ENCODE measurements at regions not wholly inside any gene's neighbourhood (a gene's known extent, or its start where the extent isn't known, plus 50 kb on each side); places are given as distances from the start of the nearest gene placed in this dataset.

DNA sequence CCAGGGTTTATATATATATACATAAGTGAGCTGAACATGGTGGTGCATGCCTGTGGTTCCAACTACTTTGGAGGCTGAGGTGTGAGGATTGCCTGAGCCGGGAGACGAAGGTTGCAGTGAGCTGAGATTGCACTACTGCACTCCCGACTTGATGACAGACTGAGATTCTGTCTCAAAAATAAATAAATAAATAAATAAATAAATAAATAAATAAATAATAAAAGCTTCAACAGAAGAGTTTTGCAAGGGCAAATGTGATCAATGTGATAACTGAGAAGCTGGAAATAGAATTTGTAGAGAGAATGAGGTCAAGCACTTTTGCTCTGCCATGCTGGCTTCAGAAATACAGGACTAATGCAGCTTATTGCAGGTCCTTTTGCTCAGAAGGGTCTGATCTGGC is 855.8 kb upstream of the PRMT6 start:
- Mint-ChIP-seq H3K36me3 (ENCODE audit: low read depth) (no peaks in the 10 kb centered on the region), H3K9me3 (peaks cover 20% of the 10 kb centered on the region), H3K27me3 (no peaks in the 10 kb centered on the region), H3K4me3 (no peak overlapping the region), H3K4me1 (no peaks in the 10 kb centered on the region), H3K27ac (no peak overlapping the region)
- DNase-seq (no peak), ATAC-seq (no peak)

DNA sequence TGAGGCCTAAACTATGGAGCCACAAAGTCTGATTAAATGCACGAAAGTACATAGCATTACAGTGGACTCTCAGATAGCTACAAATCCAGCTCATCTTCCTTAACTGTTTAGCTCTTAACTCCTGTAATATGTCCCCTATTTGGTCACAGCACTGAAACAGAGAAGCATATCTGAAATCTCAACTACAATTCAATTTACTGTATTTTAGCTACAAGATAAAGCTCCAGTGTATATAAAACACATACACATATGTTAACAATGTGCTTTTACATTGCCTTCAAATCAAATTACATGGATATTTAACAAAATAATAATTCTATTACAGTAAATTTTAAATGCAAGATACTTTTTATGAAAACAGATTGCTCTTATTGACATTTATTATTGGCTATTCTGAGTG is 849.3 kb upstream of the PRMT6 start:
- H3K36me3 Mint-ChIP-seq (ENCODE audit: low read depth), result no peaks in the 10 kb centered on the region
- no peaks in the 10 kb centered on the region for H3K4me1 Mint-ChIP-seq
- ATAC-seq (no peak), DNase-seq (no peak)
- H3K4me3 Mint-ChIP-seq, result no peak overlapping the region
- no peak overlapping the region for H3K27ac Mint-ChIP-seq
- H3K9me3 Mint-ChIP-seq, result peaks cover 4% of the 10 kb centered on the region
- H3K27me3 Mint-ChIP-seq, result no peaks in the 10 kb centered on the region

DNA sequence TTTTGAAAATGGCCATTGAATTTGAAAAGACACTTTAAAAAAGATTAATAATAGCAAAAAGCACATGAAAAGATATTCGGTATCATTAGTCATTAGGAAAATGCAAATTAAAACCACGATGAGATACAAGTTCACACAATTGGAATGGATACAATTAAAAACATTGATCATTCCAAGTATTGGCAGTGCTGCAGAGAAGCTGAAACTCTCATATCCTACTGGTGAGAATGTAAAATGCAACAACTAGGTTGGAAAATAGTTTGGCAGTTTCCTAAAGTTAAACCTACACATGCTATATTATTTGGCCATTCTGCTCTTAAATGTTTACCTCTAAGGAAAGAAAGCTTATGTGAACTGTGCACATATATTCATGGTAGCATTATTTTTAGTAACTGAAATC is 838.7 kb upstream of the PRMT6 start:
- Mint-ChIP-seq H3K27ac (no peak overlapping the region), H3K9me3 (peaks cover 18% of the 10 kb centered on the region), H3K4me1 (no peaks in the 10 kb centered on the region), H3K36me3 (ENCODE audit: low read depth) (no peaks in the 10 kb centered on the region), H3K4me3 (no peak overlapping the region), H3K27me3 (no peaks in the 10 kb centered on the region)
- no peak for ATAC-seq
- no peak for DNase-seq

DNA sequence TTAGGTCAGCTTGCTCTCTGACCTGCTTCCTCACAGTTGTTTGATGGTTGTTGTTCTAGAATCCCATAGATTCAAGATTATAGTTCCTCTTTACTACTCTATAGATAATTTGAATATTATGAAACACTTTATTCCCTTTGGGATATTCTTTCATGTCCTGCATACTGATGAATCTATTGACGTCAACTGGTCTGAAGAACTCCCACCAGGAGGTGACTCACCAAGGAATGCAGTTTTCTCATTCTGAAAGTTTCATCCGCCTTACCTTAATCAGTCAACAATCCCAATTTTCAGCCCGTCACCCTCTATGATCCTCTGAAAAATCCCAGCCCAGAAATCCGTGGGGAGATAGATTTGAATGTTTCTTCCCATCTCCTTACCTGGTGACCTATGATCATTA is 834.1 kb upstream of the PRMT6 start:
- Mint-ChIP-seq H3K36me3 (ENCODE audit: low read depth) (no peaks in the 10 kb centered on the region), H3K4me1 (no peaks in the 10 kb centered on the region), H3K27ac (no peak overlapping the region), H3K4me3 (no peak overlapping the region), H3K27me3 (no peaks in the 10 kb centered on the region), H3K9me3 (peaks cover 5% of the 10 kb centered on the region)
- DNase-seq, result no peak
- no peak for ATAC-seq

DNA sequence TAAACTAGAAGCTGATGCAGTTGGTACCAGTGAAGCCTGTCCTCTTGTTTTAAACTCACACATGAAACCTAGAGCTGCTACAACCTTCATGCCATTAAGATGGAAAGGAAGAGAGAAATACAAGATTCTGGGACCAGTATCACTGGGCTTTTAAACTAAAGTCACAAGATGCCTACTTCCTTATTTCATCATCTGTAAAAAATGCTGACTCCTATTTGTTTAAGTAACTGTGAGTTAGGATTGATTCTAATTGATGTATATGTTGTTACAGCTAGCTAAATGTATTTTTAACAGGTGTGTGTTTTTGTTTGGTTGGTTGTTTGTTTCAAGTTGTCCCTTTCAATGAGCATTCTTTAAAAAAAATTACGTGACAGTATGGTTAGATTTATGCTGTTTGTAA is 833.3 kb upstream of the PRMT6 start:
- H3K27ac Mint-ChIP-seq, result no peak overlapping the region
- DNase-seq (no peak), ATAC-seq (no peak)
- H3K4me3 Mint-ChIP-seq, result no peak overlapping the region
- no peaks in the 10 kb centered on the region for H3K4me1 Mint-ChIP-seq
- H3K27me3 Mint-ChIP-seq, result no peaks in the 10 kb centered on the region
- no peaks in the 10 kb centered on the region for H3K36me3 Mint-ChIP-seq (ENCODE audit: low read depth)
- H3K9me3 Mint-ChIP-seq, result peaks cover 5% of the 10 kb centered on the region

DNA sequence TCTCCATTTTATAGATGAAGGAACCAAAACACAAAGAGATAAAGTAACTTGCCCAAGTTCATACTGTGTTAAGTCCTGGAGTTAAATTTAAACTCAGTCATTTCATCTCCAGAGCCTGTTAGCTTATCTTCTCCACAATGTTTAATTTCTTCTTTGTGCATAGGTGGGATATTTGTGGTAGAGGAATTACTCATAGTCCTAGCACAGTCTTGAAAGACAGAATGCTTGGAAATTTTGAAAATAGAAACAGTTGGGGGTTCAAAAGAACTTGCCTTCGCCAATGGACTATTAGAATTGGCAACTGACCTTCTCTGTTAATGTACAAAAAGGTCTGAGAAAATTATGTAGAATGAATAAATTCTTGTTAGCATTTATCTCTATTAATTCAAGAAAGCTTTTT is 832.0 kb upstream of the PRMT6 start:
- no peak overlapping the region for H3K27ac Mint-ChIP-seq
- no peak for ATAC-seq
- no peak for DNase-seq
- peaks cover 5% of the 10 kb centered on the region for H3K9me3 Mint-ChIP-seq
- no peaks in the 10 kb centered on the region for H3K27me3 Mint-ChIP-seq
- H3K4me1 Mint-ChIP-seq, result no peaks in the 10 kb centered on the region
- H3K4me3 Mint-ChIP-seq, result no peak overlapping the region
- no peaks in the 10 kb centered on the region for H3K36me3 Mint-ChIP-seq (ENCODE audit: low read depth)

DNA sequence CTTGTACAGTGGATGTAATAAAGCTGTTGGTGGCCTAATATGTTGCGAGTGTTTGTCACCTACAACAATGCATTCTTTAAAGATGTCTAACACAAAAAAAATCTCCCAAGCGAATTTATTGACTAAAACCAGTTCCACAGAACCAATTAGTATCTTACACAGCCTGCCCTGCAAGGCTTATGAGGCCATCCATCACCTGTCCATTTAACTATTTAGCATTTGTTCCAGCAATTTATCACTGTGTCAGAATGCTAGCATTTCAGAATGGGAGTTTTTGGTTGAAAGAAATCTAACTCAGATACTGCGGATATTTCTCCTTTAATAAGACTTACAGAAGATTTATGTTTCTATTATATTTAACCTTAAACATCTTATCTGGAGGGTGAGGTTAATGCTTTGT is 831.1 kb upstream of the PRMT6 start:
- Mint-ChIP-seq H3K27ac (no peak overlapping the region), H3K36me3 (ENCODE audit: low read depth) (no peaks in the 10 kb centered on the region), H3K9me3 (peaks cover 12% of the 10 kb centered on the region), H3K4me3 (no peak overlapping the region), H3K27me3 (no peaks in the 10 kb centered on the region), H3K4me1 (no peaks in the 10 kb centered on the region)
- no peak for ATAC-seq
- DNase-seq, result no peak

DNA sequence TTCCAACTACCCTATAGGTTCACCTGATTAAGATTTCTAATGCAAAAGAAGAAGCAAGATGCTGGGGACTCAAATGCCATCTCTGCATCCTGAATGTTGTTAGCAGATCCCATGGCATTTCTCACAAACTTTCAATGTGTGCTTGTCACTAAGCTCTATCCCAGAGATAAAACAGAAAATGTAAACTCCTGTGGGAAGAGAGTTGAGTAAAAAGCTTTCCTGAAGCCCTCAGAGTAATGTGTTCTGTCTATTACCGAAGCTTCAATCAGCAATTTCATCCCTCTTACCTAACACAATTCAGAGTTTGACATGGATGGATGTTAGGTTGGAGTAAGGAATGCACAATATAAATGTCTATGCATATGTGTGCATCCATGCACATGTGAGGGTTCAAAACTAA is 829.9 kb upstream of the PRMT6 start:
- ATAC-seq, result no peak
- no peaks in the 10 kb centered on the region for H3K36me3 Mint-ChIP-seq (ENCODE audit: low read depth)
- no peak overlapping the region for H3K27ac Mint-ChIP-seq
- no peak for DNase-seq
- H3K4me3 Mint-ChIP-seq, result no peak overlapping the region
- no peaks in the 10 kb centered on the region for H3K27me3 Mint-ChIP-seq
- H3K9me3 Mint-ChIP-seq, result peaks cover 7% of the 10 kb centered on the region
- H3K4me1 Mint-ChIP-seq, result no peaks in the 10 kb centered on the region

DNA sequence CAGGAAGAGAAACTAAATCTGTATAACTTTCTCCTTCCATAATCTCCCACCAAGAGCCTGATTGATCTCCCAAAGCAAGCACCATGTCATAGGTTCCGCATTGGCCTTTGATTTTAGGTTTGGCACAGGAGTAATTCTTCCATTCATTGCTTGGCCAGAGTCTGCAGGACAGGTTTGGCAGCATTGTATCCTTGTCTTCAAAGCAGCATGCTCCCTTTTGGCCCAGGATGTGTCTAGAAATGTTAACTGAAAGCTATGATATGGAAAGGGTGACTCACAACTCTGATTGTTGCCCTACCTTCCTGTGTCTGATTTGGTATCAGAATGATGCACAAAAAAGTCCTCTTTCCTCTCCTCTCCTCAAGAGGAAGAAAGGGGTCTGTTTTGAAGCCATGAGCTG is 824.3 kb upstream of the PRMT6 start:
- ATAC-seq (no peak), DNase-seq (no peak)
- H3K4me1 Mint-ChIP-seq, result no peaks in the 10 kb centered on the region
- H3K4me3 Mint-ChIP-seq, result no peak overlapping the region
- H3K27ac Mint-ChIP-seq, result no peak overlapping the region
- peaks cover 13% of the 10 kb centered on the region for H3K9me3 Mint-ChIP-seq
- no peaks in the 10 kb centered on the region for H3K27me3 Mint-ChIP-seq
- H3K36me3 Mint-ChIP-seq (ENCODE audit: low read depth), result no peaks in the 10 kb centered on the region

DNA sequence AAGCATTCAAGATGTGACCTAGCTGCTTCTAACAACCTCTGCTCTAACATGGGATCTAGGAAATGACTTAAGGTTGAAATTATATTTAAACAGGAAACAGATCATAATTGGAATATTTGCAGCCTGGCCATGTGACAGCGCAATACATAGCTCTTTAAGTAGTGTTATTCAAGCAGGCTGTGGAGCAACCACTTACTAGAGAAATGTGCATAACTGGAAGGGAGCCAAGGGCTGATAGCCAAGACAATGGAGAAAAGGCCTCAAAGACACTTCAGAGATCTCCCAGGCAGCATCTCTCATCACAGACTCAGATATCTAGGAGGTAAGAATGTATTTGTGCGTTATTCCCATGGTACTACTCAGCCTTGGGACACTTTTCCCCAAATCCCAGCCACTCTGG is 823.0 kb upstream of the PRMT6 start:
- Mint-ChIP-seq H3K4me3 (no peak overlapping the region), H3K4me1 (no peaks in the 10 kb centered on the region), H3K36me3 (ENCODE audit: low read depth) (no peaks in the 10 kb centered on the region), H3K27me3 (no peaks in the 10 kb centered on the region), H3K9me3 (peaks cover 13% of the 10 kb centered on the region), H3K27ac (no peak overlapping the region)
- DNase-seq (no peak), ATAC-seq (no peak)

DNA sequence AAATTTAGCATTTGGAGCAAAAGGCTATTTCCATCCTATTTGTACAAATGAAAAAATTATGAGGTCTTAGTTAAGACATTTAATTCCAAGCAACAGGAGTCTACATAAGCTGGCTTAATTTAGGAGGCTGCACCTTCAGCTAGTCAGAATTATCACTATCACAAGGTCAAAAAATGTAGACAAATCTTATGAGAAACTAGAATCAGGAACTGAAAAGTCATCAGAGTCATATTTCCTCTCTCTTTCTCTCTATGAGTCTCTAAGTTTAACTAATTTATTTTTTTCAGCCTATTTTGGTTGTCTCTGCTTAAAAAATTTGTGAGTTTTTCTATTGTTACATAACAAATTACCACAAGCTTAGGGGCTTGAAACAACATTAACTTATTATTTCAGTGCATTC is 807.1 kb upstream of the PRMT6 start:
- DNase-seq (no peak), ATAC-seq (no peak)
- Mint-ChIP-seq H3K27me3 (no peaks in the 10 kb centered on the region), H3K4me3 (no peak overlapping the region), H3K4me1 (no peaks in the 10 kb centered on the region), H3K9me3 (peaks cover 17% of the 10 kb centered on the region), H3K36me3 (ENCODE audit: low read depth) (no peaks in the 10 kb centered on the region), H3K27ac (no peak overlapping the region)

DNA sequence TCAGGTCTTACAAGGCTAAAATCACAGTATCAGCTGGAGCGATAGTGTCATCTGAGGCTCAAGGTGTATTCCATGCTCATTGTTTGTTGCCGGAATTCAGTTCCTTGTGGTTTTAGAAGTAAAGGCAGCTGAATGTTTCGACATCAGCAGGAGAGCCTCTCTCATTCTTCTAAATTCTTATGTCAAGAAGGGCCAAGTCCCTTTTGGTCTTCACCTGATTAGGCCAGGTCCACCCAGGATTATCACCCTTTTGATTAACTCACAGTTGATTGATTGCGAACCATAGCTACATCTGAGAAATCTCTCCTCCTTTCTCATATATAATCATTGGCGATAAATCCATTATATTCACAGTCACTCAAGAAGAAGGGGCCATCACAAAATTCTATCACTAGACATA is 806.7 kb upstream of the PRMT6 start:
- ATAC-seq, result no peak
- Mint-ChIP-seq H3K4me1 (no peaks in the 10 kb centered on the region), H3K27ac (no peak overlapping the region), H3K4me3 (no peak overlapping the region), H3K36me3 (ENCODE audit: low read depth) (no peaks in the 10 kb centered on the region), H3K27me3 (no peaks in the 10 kb centered on the region), H3K9me3 (peaks cover 13% of the 10 kb centered on the region)
- no peak for DNase-seq

DNA sequence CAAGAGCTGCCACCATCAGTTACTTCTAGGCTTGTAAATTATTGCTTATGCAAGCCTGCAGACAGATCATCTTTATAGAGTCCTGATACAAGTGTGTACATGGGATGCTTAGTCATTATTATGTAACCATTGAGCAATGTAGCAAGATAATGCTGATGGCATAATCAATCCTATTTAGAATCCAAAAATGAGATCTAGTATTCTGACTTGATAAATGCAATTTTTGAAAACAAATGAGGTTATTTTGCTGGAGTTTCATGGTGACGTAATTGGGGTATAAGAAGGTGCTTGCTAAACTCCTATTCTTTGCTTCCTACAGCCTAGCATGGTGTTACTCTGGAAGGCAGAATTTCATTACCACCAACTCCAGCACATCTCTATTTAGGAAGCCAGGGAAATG is 801.7 kb upstream of the PRMT6 start:
- no peaks in the 10 kb centered on the region for H3K4me1 Mint-ChIP-seq
- no peak overlapping the region for H3K27ac Mint-ChIP-seq
- no peaks in the 10 kb centered on the region for H3K27me3 Mint-ChIP-seq
- peaks cover 29% of the 10 kb centered on the region for H3K9me3 Mint-ChIP-seq
- ATAC-seq (no peak), DNase-seq (no peak)
- H3K36me3 Mint-ChIP-seq (ENCODE audit: low read depth), result no peaks in the 10 kb centered on the region
- no peak overlapping the region for H3K4me3 Mint-ChIP-seq

DNA sequence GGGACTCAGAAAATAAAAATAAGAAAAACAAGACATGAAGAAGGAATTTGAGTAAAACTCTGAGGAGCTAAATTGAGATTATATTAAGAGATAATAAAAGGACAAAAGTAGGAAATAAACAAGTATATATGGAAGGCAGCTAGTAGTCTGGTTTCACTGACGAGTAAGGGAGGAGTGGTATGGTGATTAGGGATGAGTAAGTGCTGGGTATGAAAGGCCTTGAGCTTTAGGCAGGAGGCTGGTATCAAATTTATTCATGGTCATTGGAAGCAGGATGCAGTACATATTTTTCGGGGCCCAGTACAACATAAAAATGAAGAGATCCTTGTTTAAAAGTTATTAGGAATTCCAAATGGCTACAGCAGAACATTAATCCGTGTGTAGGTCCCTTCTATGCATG is 789.7 kb upstream of the PRMT6 start:
- DNase-seq, result no peak
- peaks cover 13% of the 10 kb centered on the region for H3K9me3 Mint-ChIP-seq
- H3K4me3 Mint-ChIP-seq, result no peak overlapping the region
- no peaks in the 10 kb centered on the region for H3K4me1 Mint-ChIP-seq
- no peaks in the 10 kb centered on the region for H3K36me3 Mint-ChIP-seq (ENCODE audit: low read depth)
- H3K27me3 Mint-ChIP-seq, result no peaks in the 10 kb centered on the region
- no peak overlapping the region for H3K27ac Mint-ChIP-seq
- ATAC-seq, result no peak

DNA sequence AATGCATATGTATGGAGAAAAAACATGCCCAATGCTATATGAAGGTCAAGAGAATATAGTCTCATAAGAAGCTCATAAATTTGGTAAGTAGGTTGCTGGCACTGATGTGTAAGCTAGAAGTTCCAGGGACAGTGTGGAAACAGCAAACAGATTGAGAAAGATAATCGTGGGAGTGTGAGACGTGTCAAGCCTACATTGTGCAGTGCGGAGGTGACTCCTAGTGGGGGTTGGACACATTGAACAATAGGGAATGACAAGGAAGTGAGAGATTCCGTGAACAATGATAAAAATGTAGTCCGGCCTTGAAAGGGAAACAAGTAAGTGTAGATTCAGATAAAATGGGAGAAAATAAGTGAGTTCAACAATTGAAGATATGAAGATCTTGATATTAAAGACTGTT is 788.4 kb upstream of the PRMT6 start:
- Mint-ChIP-seq H3K27ac (no peak overlapping the region), H3K9me3 (peaks cover 13% of the 10 kb centered on the region), H3K27me3 (no peaks in the 10 kb centered on the region), H3K36me3 (ENCODE audit: low read depth) (no peaks in the 10 kb centered on the region), H3K4me1 (no peaks in the 10 kb centered on the region), H3K4me3 (no peak overlapping the region)
- ATAC-seq (no peak), DNase-seq (no peak)

DNA sequence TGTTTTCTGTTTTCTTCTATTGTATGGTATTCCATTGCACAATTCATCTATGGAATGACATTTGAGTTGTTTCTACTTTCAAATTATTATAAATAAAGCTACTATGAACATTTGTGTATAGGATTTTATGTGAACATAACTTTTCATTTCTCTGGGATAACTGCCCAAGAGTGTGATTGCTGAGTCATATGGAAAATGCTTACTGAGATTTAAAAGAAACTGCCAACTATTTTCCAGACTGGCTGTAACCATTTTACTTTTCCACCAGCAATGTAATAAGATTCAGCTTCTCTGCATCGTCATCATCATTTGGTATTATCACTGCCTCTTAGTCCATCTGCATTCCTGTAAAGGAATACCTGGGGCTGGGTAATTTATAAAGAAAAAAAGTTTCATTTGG is 779.6 kb upstream of the PRMT6 start:
- Mint-ChIP-seq H3K4me3 (no peak overlapping the region), H3K9me3 (peaks cover 14% of the 10 kb centered on the region), H3K4me1 (no peaks in the 10 kb centered on the region), H3K27ac (no peak overlapping the region), H3K36me3 (ENCODE audit: low read depth) (no peaks in the 10 kb centered on the region), H3K27me3 (no peaks in the 10 kb centered on the region)
- no peak for DNase-seq
- no peak for ATAC-seq
